OCI-LY7 (cell line): ENCODE measurements at regions not wholly inside any gene's neighbourhood (a gene's known extent, or its start where the extent isn't known, plus 50 kb on each side); places are given as distances from the start of the nearest gene placed in this dataset.

ENCODE experiments used
- EZH2phosphoT487 ChIP-seq: fragments of 200-600 bp; sonication (generic); IDR thresholded peaks from 2 replicates; pipeline ENCODE4 v1.6.1; 2018; ENCODE audit warnings: low read depth, borderline replicate concordance, mild to moderate bottlenecking, mixed run types, antibody characterized with exemption, low read length, moderate library complexity, mixed read lengths
- TF ChIP-seq, protein P1 (sequence below): fragments of 200-600 bp; sonication (generic); conservative IDR thresholded peaks from 2 replicates; pipeline ENCODE4 v1.5.1; 2014; ENCODE audit warnings: mild to moderate bottlenecking, antibody characterized with exemption, low read length, moderate library complexity, mixed read lengths

DNA sequence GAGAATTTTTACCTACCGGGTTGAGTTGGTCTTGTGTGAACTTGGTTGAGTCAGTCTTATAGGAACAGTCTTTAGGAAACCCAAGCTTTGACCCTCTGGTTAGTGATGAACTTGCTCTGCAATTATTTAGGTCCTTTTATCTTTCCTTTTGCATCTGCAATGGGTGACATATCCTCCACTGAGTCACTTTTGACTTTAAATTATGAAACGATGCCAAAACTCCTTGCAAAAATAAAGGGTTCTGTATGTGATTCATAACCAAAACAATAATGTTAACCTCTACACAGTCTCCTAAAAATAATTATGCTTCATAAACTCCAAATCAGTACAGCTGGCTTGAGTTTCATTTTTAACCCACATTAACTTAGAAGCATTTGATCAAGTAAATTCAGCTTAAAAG lies 979.4 kb downstream of the GALC start:
- TF ChIP-seq, protein P1, sequence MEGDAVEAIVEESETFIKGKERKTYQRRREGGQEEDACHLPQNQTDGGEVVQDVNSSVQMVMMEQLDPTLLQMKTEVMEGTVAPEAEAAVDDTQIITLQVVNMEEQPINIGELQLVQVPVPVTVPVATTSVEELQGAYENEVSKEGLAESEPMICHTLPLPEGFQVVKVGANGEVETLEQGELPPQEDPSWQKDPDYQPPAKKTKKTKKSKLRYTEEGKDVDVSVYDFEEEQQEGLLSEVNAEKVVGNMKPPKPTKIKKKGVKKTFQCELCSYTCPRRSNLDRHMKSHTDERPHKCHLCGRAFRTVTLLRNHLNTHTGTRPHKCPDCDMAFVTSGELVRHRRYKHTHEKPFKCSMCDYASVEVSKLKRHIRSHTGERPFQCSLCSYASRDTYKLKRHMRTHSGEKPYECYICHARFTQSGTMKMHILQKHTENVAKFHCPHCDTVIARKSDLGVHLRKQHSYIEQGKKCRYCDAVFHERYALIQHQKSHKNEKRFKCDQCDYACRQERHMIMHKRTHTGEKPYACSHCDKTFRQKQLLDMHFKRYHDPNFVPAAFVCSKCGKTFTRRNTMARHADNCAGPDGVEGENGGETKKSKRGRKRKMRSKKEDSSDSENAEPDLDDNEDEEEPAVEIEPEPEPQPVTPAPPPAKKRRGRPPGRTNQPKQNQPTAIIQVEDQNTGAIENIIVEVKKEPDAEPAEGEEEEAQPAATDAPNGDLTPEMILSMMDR = no peak
- no peak for TF ChIP-seq EZH2phosphoT487
